ENCODE measurements at regions not wholly inside any gene's neighbourhood (a gene's known extent, or its start where the extent isn't known, plus 50 kb on each side); places are given as distances from the start of the nearest gene placed in this dataset.

- no peak for TF ChIP-seq CTCF (IDR thresholded peaks at IDR 0.05)
- no peak for TF ChIP-seq POLR2A (IDR thresholded peaks at IDR 0.05; ENCODE audit: low read depth)
- TF ChIP-seq POLR2AphosphoS5 (IDR thresholded peaks at IDR 0.05): no peak
Observed at GRCh38 chr1:209480345-209480744, 103.2 kb upstream of the CAMK1G start.
